Islet precursor cell (in vitro differentiated cells): ENCODE measurements at regions not wholly inside any gene's neighbourhood (a gene's known extent, or its start where the extent isn't known, plus 50 kb on each side); places are given as distances from the start of the nearest gene placed in this dataset.
"Not testable (repeated sequence)": the region's sequence is repeated elsewhere in the genome, so short reads cannot be mapped to it uniquely, and the experiment has no call there.

Source experiments
- DNase-seq: peaks from one replicate; pipeline ENCODE4 v3.0.0-alpha.2; 2018

DNA sequence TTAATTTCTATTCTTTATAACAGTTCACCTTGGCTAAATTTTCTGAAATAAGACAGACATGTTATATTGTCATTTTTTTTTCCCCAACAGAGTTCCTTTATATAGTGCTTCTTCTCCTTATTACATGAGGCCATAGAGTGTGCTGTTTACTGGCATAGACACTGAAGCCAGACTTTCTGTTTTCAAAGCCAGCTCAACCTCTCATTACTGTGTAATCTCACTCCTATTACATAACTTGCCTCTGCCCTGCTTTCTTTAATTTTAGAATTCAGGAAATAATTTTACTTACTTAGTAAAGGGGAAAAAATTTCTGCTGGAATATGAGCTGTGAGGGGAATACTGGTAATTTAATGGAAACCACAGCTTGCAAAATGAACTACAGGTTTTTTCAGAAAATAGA is 1380.4 kb downstream of the SLITRK1 start:
- DNase-seq: no peak

DNA sequence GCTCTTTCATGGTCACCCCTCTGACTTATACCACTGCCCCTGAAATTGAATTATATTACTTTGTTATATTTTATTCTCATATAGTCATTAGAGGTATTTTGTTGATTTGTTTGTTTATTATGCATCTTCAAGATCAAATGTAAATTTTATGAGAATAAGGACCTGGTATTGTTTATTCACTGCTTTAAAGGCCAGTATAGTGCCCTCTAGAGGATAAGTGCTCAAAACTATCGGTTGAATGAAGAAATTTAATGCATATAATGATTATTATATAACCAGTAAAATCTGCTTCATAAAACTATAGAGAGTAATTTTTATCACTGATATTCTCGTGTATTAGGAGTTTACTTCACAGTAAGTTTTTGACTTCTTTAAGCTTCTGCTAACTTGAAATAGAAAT is 1401.9 kb downstream of the SLITRK1 start:
- DNase-seq: no peak

DNA sequence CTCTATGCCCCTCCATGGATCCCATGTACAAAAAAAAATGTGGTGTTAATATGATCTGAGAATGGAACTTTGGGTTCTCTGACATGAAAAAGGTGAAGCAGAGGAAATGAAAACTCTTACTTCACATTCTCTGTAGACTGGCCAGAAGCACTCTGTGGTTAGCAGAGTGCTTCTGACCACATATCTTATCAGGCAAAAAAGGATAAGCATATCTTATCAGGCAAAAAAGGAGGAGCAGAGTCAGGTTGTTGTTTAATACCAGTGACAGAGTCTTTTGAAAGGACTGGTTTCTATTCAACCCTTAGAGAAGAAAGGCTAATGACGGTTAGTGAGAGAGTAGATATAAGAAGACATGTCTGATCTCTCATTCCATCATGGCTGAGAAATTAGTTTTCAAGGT is 1404.8 kb downstream of the SLITRK1 start:
- no peak for DNase-seq

DNA sequence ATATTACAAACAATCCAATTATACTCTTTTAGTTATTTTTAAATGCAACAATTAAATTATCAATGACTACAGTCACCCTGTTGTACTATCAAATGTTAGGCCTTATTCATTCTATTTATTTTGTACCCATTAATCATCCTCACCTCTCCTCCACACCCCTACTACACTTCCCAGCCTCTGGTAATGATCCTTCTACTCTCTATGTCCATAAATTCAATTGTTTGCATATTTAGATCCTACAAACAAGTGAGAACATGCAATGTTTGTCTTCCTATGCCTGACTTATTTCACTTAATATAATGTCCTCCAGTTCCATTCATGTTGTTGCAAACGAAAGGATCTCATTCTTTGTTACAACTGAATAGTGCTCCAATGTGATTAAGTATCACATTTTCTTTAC is 1414.6 kb downstream of the SLITRK1 start:
- DNase-seq: no peak

DNA sequence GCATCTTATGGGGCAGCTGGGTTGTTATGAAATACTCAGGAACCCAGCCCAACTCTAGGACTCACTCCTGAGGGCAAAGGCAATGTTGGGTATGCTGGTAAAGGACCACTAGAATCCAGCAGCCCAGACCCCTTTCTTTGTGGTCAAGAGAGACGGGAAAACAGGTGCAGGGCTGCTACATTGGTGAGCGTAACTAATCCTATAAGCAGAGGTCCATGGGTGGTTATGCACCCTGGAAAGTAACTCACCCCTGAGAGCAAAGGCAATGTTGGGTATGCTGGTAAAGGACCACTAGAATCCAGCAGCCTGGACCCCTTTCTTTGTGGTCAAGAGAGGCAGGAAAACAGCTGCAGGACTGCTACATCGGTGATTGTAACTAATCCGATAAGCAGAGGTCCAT is 1422.7 kb downstream of the SLITRK1 start:
- DNase-seq: not testable (repeated sequence)

DNA sequence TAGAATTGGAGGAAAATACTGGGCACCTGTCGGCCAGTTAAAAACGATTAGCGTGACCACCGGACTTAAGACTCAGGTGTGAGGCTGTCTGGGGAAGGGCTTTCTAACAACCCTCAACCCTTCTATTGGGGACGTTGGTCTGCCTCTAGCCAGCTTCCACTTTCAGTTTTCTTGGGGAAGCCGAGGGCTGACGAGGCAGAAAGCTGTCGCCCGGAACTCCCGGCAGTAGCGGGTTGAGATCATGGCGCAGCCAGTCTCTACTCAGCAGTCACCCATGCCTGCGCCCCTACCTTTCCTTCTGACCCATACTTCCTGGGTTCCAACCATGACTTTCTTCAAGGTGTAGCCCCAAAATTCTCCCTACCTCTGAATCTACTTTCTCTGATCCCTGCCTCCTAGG is 1424.1 kb downstream of the SLITRK1 start:
- no peak for DNase-seq

DNA sequence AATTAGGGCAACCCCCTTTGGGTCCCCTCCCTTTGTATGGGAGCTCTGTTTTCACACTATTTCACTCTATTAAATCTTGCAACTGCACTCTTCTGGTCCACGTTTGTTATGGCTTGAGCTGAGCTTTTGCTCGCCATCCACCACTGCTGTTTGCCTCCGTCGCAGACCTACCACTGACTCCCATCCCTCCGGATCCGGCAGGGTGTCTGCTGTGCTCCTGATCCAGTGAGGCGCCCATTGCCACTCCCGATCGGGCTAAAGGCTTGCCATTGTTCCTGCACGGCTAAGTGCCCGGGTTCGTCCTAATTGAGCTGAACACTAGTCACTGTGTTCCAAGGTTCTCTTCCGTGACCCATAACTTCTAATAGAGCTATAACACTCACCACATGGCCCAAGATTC is 1424.7 kb downstream of the SLITRK1 start:
- not testable (repeated sequence) for DNase-seq

DNA sequence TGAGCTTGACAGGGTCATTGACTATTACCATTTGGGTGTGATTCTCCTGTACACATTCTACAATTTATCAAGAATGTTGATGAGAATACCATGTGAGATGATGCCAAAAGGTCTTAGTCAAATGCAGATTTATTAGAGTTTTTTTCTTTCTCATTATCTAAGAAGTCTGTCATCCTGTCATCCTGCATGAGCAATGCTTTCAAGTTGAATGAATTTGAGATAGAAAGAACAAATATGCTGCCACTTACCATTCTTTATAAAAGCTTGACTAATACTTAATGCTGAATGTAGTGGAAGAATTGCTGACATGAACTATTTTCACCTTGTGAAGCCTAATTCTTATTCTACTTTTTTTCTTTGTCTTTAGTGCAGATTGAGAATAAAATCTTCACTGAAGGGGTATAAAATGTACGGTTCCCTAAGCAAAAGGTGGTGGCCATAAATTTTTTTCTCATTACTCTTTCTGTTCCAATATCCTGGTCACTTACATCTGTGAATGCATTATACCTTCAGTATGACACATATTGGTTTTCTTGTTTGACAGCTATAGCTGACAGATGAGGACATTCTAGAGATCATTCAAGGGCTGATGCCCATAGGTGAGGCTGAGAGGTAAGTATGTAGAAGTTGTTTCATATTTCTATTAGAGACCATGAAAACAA is 1434.7 kb downstream of the SLITRK1 start:
- no peak for DNase-seq

DNA sequence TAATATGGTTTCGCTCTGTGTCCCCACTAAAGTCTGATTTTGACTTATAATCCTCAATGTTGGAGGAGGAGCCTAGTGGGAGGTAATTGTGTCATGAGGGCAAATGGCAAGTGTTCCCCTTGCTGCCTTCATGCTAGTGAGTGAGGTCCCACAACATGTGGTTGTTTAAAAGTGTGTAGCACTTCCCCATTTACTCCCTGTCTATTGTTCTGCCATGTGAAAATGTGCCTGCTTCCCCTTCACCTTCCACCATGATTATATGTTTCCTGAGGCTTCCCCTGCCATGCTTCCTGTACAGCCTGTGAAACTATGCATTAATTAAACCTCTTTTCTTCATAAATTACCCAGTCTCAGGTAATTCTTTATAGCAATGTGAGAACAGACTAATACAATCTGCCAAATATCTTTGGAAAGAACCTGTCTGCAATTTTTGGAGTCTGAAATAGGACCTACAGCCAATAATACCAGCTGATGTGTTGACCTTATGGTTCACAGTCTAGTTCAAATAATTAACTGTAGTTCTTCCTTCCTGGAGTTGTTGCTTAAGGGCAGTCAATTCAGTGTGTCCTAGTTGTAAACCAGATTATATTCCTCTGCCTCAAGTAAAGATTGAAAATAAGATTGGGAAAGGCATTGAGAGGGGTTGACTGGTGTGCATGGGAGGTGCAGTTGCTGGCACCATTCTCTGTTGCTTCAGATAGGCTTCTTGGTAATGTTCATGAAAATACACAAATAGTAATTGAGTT is 1442.9 kb downstream of the SLITRK1 start:
- DNase-seq: no peak

DNA sequence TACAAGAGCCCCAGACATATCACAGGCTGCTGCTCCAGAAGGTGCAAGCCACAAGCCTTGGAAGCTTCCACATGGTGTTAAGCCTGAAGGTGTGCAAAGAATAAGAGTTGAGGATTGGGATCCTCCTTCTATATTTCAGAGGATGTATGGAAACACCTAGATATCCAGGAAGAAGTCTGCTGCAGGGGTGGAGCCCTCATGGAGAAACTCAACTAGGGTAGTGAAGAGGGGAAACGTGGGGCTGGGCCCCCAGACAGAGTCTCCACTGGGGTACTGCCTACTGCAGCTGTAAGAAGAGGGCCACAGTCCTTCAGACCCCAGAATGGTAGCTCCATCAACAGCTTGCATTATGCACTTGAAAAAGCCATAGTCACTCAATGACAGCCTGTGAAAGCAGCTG is 1444.0 kb downstream of the SLITRK1 start:
- no peak for DNase-seq

DNA sequence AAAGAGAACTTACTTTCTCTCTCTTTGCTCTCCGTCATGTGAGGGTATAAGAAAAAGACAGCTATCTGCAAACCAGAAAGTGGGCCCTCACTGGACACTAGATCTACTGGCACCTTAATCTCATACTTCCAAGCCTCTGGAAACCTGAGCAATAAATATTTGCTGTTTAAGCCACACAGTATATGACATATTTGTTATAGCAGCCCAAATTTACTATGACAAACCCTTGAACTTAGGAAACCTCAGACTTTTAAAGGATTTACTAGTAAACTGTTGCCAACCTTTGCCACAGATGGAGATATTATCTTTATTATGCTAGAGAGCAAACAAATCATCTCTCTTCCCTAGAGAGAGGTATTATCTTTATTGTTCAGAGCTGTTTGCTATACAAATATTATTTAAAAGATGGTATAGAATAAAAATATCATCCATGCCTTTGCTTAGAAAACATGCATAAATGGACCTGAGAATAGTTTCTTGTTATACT is 1446.1 kb downstream of the SLITRK1 start:
- DNase-seq: no peak

DNA sequence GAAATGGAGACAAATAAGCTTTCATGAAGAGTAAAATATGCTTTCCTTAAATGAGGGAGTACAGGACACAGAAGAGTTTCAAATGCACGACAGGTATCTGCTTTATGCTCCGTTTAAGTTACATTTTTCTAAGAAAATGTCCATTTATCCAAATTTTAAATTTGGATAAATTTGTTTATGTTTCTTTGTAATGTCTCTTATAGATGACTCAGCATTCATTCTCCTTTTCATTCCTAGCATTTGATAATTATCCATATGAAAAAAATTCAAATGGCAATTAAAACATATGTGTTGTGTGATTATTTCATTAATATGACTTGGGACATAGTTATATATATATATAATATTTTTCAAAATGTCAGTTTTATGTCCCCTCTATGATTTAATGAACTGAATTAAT is 1449.3 kb downstream of the SLITRK1 start:
- no peak for DNase-seq

DNA sequence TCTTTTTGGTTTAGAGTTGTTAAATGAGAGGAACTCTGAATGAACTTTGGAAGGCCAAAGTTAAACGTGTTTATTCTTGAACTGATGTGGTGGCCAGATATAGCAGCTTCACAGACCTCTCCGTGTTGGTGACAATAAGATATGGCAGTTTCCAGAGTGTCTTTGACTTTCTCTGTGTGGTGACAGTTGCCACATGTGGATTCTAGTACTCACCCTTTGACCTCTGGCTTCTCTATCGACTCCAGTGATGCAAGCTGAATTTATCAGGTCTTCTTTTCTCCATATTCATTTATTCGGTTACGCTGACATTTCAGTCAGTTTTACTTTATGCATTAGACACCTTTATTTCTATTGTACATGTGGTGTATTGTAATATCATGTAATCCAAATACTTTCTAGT is 1469.5 kb downstream of the SLITRK1 start:
- DNase-seq: no peak

DNA sequence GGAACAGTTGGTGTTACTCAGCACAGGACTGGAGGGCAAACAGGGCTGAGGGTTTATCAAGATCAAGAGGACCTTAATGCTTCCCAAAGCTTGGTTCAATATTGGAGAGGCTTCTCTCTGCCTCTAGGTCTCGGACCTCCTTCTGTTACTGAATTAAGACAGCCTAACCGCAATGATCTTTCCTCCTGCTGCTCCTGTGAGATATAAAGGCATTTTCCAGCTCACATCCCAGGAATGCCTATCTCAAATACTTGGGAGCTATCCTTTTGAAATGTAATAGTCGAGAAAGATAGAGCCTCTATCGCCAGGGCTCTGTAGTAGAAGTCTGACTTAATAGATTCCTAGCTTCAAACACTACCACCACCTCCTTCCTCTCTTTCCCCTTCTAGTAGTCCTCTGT is 1475.0 kb downstream of the SLITRK1 start:
- DNase-seq: no peak

DNA sequence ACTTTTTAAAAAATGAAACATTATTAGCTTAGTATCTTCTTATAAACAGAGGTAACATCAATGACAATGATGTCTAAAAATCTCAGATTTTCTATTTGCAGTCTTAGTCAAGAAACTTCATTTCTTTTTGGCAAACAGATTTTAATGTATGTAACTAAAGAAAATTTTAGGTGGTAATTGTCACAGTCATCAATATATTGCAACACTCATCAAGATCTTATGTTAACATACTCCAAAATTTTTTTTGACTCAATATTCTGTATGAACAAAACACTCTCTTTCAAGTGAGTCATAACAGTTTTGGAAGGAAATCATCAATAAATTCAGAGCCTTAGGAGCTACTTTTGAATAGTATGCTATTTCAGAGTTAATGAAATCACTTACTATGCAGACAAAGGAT is 1507.6 kb downstream of the SLITRK1 start:
- no peak for DNase-seq

DNA sequence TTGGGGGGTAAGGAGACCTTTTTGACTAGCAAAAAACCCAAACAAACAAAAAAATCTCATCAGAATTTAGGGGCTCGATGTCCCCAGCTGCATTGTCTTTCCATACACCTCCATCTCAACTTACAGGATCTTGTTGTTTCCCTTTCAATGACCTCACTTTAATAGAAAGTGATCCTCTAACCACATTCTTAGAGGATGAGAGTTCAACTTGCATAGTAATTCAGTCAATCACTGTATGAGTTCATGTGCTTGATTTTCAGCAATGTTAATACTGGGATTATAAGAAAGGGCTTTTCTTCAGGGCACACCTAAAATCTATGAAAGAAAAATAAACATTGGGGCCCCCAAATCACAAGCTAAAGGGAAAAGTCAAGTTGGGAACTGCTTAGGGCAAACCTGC is 1512.0 kb downstream of the SLITRK1 start:
- no peak for DNase-seq

DNA sequence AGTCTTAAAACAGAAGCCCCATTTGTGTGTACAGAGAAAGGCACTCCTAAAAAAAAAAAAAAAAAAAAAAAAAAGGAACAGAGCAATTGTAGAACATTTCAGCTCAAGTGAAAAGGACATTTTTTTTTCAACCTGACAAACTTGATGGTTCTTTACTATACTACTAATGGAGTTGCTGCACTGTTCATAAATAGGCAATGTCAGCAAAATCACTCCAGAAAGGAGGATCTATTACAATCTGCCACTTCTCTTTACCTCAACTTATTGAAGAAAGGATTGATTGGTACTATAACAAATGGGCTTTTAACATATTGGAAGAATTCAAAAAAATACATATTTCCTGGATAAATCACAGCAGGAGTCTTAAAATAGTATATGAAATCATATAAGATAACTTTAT is 1517.7 kb downstream of the SLITRK1 start:
- no peak for DNase-seq

DNA sequence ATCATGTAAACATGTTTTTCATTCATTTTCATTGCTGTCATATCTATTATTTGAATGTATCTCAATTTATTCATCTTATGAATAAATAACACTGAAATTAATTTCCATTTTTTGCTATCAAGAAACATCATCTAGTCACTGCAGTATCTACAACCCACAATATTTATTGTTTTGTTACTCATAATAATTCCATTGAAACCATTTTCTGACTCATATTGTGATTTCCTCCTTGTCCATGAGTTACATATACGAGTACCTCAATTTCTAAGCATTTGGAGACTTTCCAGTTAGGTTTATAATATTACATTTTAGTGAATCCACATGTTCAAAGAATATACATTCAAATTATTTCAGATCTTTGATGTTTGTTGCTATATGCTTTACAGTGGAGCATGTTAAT is 1524.0 kb downstream of the SLITRK1 start:
- DNase-seq: no peak

DNA sequence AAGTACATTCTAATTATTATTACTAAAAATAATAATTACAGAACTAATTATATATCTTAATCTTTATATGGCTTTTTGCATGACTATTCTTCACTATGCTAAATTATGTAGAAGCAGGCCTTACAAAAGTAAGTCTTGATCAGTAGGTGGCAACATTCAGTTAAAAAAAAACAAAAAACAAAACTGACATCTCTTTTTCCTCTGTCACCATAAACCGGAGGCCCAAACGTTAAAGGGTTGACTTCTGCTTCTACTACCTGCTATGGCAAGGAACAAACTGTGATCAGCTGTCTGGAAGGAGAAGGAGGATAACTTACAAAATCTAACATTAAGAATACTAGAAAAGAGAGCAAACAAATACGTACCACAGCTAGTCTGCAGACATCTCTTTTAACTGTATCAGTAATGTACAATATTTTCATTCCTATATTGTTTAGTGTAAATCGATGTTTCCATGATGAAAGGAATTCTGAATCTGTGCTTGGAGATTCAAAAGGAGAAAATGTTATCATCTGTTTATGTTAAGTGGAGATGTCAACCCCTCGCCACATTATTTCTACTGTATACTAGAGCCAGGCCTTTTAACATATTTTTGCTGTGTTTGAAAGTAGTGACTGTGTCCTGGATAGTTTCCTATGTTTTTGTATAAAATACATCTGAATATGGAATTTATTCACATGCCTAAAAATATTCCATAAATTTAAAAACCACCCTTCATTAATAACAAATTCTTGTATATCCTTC is 1525.4 kb downstream of the SLITRK1 start:
- DNase-seq: no peak

DNA sequence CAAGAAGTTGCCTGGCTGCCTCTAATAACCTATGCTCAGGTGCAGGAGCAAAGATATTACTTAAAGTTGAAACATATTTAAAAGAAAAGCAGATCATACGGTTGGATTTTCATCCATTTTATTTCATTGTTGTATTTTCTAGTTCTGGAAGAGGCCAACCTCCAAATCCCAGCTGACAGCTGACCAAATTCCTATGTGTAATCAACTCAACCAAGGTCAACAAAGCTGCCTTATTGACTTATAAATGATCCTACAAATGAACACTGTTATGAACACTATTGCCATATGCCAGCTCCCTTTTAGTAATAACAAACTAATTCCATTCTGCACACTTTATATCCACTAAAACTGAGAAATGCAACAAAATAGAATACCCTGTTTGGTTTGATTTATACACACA is 1537.4 kb downstream of the SLITRK1 start:
- no peak for DNase-seq

DNA sequence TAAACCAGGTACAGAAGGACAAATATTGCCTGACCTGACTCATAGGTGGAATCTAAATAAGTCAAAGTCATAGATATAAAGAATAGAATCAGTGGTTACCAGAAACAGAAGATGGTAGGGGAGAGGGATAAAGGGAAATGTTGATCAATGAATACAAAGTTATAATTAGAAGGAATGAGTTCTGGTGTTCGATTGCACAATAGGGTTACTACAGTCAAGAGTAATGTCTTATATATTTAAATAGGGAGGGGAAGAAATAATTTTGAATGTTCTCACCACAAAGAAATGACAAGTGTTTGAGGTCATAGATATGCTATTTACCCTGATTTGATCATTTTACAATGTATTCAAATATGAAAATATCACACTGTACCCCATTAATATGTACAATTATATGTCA is 1541.2 kb downstream of the SLITRK1 start:
- no peak for DNase-seq

DNA sequence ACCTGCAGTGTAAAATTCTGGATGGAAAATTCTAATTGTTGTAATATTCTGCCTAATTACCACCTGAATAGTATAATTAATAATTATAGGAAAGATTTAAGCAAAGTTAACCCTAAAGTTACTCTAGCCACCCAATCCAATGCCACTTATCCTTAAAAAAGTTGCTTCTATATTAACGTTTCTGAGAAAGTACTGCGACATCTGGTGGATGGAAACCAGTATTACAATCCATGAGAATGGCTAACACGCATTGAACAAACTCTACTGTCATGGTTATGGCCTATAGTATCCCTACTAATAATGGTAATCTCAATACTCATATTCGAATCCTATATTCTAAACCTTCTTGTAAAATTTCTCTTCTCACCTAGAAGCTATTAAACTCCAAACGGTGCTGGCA is 1551.8 kb downstream of the SLITRK1 start:
- DNase-seq: no peak

DNA sequence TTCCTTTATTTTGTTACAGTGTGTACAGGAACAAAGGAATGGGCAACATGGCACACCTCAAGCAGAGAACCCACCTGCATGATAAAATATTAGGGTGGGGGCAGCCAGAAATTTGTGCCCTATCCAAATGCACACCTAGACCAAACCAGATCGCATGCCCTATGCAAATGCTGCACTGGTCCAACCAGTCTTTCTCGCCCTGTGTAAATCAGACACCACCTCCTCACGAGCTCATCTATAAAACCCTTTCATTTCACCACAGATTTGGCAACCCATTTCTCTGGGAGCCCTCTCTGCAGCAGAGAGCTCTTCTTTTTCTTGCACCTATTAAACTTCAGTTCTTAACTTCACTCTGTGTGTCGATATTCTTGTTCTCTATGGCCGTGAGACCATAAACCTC is 1559.2 kb downstream of the SLITRK1 start:
- no peak for DNase-seq

DNA sequence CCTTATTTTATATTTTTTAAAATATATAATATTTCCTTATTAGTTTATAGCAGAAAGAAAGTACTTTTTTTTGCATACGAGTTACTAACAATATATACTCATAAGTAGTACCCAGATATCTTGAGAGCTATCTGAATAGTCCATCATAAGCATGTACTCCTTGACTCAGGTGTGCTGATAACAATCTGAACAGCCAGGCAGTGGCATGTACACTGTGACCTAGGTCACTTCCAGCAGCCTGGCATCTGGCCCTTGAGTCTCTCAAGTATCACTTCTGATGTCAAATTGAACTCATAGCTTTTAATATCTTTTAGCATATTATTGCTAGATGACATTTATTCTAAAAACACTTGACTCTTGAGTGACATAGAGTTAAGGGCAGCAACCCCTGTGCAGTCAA is 1576.7 kb downstream of the SLITRK1 start:
- no peak for DNase-seq
